SK-N-SH treated with all-trans-retinoic acid at 6 μM for 48 hours (cell line): ENCODE measurements at regions not wholly inside any gene's neighbourhood (a gene's known extent, or its start where the extent isn't known, plus 50 kb on each side); places are given as distances from the start of the nearest gene placed in this dataset.

ENCODE experiments used
- ATAC-seq: fragments of 200-7000 bp; cut with Tn5 transposase; 3 replicates; pipeline ENCODE4 v1.9.1; 2020; ENCODE audit warnings: mild to moderate bottlenecking, moderate library complexity
- BACH2 ChIP-seq: fragments of 250-450 bp; sonication (Bioruptor Pico); IDR thresholded peaks from 2 replicates; pipeline ENCODE4 v1.9.0; 2021; ENCODE audit warnings: mild to moderate bottlenecking, borderline replicate concordance
- CSDC2 ChIP-seq: fragments of 250-450 bp; sonication (Bioruptor Pico); IDR thresholded peaks from 2 replicates; pipeline ENCODE4 v1.5.0; 2020; ENCODE audit warnings: mild to moderate bottlenecking, moderate library complexity
- ESRRG ChIP-seq: fragments of 250-450 bp; sonication (Bioruptor Pico); IDR thresholded peaks from 2 replicates; pipeline ENCODE4 v1.6.1; 2021; ENCODE audit warnings: mild to moderate bottlenecking
- ISL1 ChIP-seq: fragments of 250-450 bp; sonication (Bioruptor Pico); IDR thresholded peaks from 2 replicates; pipeline ENCODE4 v2.1.2; 2022; ENCODE audit warnings: mild to moderate bottlenecking, moderate library complexity
- OSR1 ChIP-seq: fragments of 250-450 bp; sonication (Bioruptor Pico); IDR thresholded peaks from 2 replicates; pipeline ENCODE4 v1.8.0; 2022; ENCODE audit warnings: moderate library complexity, mild to moderate bottlenecking, inconsistent platforms
- PATZ1 ChIP-seq: fragments of 250-450 bp; sonication (Bioruptor Pico); IDR thresholded peaks from 2 replicates; pipeline ENCODE4 v1.8.0; 2020; ENCODE audit warnings: mild to moderate bottlenecking, moderate library complexity, borderline replicate concordance
- PPARA ChIP-seq: fragments of 250-450 bp; sonication (Bioruptor Pico); IDR thresholded peaks from 2 replicates; pipeline ENCODE4 v1.5.0; 2020; ENCODE audit warnings: mild to moderate bottlenecking, borderline replicate concordance
- RARB ChIP-seq: fragments of 250-450 bp; sonication (Bioruptor Pico); IDR thresholded peaks from 2 replicates; pipeline ENCODE4 v1.8.0; 2021; ENCODE audit warnings: mild to moderate bottlenecking, moderate library complexity
- SNAI2 ChIP-seq: fragments of 250-450 bp; sonication (Bioruptor Pico); IDR thresholded peaks from 2 replicates; pipeline ENCODE4 v1.5.0; 2020; ENCODE audit warnings: mild to moderate bottlenecking, moderate library complexity
- TCF4 ChIP-seq: fragments of 250-450 bp; sonication (Bioruptor Pico); IDR thresholded peaks from 2 replicates; pipeline ENCODE4 v1.8.0; 2021; ENCODE audit warnings: mild to moderate bottlenecking, moderate library complexity, borderline replicate concordance
- TOX ChIP-seq: fragments of 250-450 bp; sonication (Bioruptor Pico); IDR thresholded peaks from 2 replicates; pipeline ENCODE4 v1.8.0; 2021; ENCODE audit warnings: mild to moderate bottlenecking, moderate library complexity, borderline replicate concordance
- TSHZ2 ChIP-seq: fragments of 250-450 bp; sonication (Bioruptor Pico); IDR thresholded peaks from 2 replicates; pipeline ENCODE4 v1.5.0; 2020; ENCODE audit warnings: mild to moderate bottlenecking, moderate library complexity
- ZC3H10 ChIP-seq: fragments of 250-450 bp; sonication (Bioruptor Pico); IDR thresholded peaks from 2 replicates; pipeline ENCODE4 v1.5.1; 2021; ENCODE audit warnings: mild to moderate bottlenecking, moderate library complexity
- ZFP3 ChIP-seq: fragments of 250-450 bp; sonication (Bioruptor Pico); IDR thresholded peaks from 2 replicates; pipeline ENCODE4 v1.5.0; 2020; ENCODE audit warnings: mild to moderate bottlenecking, moderate library complexity
- ZFP30 ChIP-seq: fragments of 450-650 bp; formaldehyde crosslinking; IDR thresholded peaks from 2 replicates; pipeline ENCODE4 v1.5.0; 2022; ENCODE audit warnings: mild to moderate bottlenecking, moderate library complexity
- ZNF565 ChIP-seq: fragments of 450-650 bp; formaldehyde crosslinking; conservative IDR thresholded peaks from 2 replicates; pipeline ENCODE4 v1.5.0; 2020; ENCODE audit warnings: low read depth, mild to moderate bottlenecking, moderate library complexity
- ZNF70 ChIP-seq: fragments of 450-650 bp; formaldehyde crosslinking; IDR thresholded peaks from 2 replicates; pipeline ENCODE4 v1.5.0; 2020; ENCODE audit warnings: mild to moderate bottlenecking, moderate library complexity
- ZNF8 ChIP-seq: fragments of 450-650 bp; formaldehyde crosslinking; IDR thresholded peaks from 2 replicates; pipeline ENCODE4 v1.5.0; 2020; ENCODE audit warnings: mild to moderate bottlenecking, moderate library complexity
- TF ChIP-seq, protein P1 (sequence below): fragments of 250-450 bp; sonication (Bioruptor Pico); IDR thresholded peaks from 2 replicates; pipeline ENCODE4 v1.5.1; 2021; ENCODE audit warnings: mild to moderate bottlenecking, moderate library complexity
- TF ChIP-seq, protein P2 (sequence below): fragments of 250-450 bp; sonication (Bioruptor Pico); IDR thresholded peaks from 2 replicates; pipeline ENCODE4 v1.8.0; 2021; ENCODE audit warnings: low read depth, mild to moderate bottlenecking, moderate library complexity, borderline replicate concordance
- TF ChIP-seq, protein P3 (sequence below): fragments of 250-450 bp; sonication (Bioruptor Pico); IDR thresholded peaks from 2 replicates; pipeline ENCODE4 v1.5.1; 2020; ENCODE audit warnings: low read depth, mild to moderate bottlenecking, moderate library complexity

- TF ChIP-seq ESRRG (CRISPR knock-in tag) = no peak
- TF ChIP-seq ZNF70 (CRISPR knock-in tag) = no peak
- no peak for TF ChIP-seq TSHZ2 (CRISPR knock-in tag)
- no peak for TF ChIP-seq ZNF565
- no peak for TF ChIP-seq BACH2 (CRISPR knock-in tag)
- TF ChIP-seq RARB = no peak
- no peak for TF ChIP-seq PPARA (CRISPR knock-in tag)
- ATAC-seq = no peak
Observed at GRCh38 chr4:84342161-84342560, 156.9 kb downstream of the NKX6-1 start.

DNA sequence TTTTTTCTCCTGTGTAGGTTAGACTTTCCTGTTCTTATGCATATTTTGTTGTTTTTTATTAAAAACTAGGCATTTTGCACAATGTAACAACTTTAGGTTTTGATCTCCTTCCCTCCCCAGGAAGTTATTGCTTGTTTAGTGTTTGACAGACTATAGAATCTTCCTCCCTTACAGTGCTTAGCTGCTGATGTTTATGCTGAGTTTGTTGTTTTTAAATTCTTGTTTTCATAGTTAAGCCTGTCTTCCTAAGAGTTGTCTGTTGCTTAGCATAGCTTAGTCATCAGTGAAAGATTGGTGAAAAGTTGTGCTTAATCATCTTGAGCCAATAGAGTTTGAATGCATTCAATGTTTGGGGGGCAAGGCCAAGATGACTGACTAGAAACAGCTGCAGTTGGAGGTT lies 157.5 kb downstream of the NKX6-1 start:
- ATAC-seq = no peak
- TF ChIP-seq RARB (no peak), OSR1 (CRISPR knock-in tag) (no peak), PPARA (CRISPR knock-in tag) (no peak)

DNA sequence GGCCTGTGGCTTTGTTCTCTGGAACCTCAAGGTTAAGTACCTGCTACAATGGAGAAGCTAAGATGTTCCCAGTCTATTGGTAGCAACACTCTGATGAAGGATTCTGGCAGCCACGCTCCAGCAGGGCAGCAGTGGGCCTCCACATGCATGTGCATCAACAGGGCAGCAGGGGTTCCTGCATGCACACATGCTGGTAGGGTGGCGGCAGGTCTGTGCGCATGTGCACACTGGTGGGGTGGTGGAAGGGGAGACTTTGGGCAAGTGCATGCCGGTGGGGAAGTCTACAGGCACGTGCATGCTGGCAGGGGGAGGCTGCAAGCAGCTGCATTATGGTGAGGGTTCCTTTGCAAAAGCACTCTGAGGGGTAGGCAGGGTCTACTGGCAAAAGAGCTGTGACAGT lies 160.7 kb downstream of the NKX6-1 start:
- TF ChIP-seq TSHZ2 (CRISPR knock-in tag) (no peak), ZFP30 (CRISPR knock-in tag) (no peak)
- no peak for ATAC-seq

DNA sequence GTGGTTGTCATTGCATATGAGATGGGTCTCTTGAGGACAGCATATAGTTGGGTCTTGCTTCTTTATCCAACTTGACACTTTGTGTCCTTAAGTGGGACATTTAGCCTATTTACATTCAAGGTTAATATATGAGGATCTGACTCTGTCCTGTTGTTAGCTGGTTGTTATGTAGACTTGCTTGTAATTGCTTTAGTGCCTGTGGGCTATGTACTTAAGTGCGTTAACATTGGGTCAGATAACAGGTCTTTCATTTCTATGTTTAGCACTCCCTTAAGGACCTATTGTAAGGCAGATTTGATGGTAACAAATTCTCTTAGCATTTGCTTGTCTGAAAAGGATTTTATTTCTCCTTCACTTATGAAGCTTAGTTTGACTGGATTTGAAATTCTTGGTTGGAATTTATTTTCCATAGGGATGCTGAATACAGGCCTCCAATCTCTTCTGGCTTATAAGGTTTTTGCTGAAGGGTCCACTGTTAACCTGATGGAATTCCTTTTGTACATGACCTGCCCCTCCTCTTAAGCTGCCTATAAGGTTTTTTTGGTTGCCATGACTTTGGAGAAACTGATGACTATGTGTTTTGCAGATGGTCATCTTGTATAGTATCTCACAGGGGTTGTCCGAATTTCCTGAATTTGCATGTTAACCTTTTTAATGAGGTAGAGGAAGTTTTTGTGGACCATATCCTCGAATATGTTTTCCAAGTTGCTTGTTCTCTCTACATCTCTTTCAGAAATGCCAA lies 162.0 kb downstream of the NKX6-1 start:
- TF ChIP-seq TCF4 = no peak
- no peak for TF ChIP-seq SNAI2 (CRISPR knock-in tag)
- TF ChIP-seq ZFP30 (CRISPR knock-in tag) = no peak
- TF ChIP-seq CSDC2 (CRISPR knock-in tag) = no peak
- no peak for TF ChIP-seq PATZ1 (CRISPR knock-in tag)
- TF ChIP-seq, protein P1, sequence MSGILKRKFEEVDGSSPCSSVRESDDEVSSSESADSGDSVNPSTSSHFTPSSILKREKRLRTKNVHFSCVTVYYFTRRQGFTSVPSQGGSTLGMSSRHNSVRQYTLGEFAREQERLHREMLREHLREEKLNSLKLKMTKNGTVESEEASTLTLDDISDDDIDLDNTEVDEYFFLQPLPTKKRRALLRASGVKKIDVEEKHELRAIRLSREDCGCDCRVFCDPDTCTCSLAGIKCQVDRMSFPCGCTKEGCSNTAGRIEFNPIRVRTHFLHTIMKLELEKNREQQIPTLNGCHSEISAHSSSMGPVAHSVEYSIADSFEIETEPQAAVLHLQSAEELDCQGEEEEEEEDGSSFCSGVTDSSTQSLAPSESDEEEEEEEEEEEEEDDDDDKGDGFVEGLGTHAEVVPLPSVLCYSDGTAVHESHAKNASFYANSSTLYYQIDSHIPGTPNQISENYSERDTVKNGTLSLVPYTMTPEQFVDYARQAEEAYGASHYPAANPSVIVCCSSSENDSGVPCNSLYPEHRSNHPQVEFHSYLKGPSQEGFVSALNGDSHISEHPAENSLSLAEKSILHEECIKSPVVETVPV (CRISPR knock-in tag) = no peak
- TF ChIP-seq ISL1 (CRISPR knock-in tag) = no peak
- no peak for TF ChIP-seq ZNF565
- TF ChIP-seq, protein P2, sequence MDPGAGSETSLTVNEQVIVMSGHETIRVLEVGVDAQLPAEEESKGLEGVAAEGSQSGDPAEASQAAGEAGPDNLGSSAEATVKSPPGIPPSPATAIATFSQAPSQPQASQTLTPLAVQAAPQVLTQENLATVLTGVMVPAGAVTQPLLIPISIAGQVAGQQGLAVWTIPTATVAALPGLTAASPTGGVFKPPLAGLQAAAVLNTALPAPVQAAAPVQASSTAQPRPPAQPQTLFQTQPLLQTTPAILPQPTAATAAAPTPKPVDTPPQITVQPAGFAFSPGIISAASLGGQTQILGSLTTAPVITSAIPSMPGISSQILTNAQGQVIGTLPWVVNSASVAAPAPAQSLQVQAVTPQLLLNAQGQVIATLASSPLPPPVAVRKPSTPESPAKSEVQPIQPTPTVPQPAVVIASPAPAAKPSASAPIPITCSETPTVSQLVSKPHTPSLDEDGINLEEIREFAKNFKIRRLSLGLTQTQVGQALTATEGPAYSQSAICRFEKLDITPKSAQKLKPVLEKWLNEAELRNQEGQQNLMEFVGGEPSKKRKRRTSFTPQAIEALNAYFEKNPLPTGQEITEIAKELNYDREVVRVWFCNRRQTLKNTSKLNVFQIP (CRISPR knock-in tag) = no peak
- no peak for TF ChIP-seq ZFP3
- TF ChIP-seq PPARA (CRISPR knock-in tag) = no peak
- no peak for TF ChIP-seq BACH2 (CRISPR knock-in tag)
- no peak for TF ChIP-seq ZNF8
- no peak for TF ChIP-seq ZC3H10 (CRISPR knock-in tag)
- TF ChIP-seq, protein P3, sequence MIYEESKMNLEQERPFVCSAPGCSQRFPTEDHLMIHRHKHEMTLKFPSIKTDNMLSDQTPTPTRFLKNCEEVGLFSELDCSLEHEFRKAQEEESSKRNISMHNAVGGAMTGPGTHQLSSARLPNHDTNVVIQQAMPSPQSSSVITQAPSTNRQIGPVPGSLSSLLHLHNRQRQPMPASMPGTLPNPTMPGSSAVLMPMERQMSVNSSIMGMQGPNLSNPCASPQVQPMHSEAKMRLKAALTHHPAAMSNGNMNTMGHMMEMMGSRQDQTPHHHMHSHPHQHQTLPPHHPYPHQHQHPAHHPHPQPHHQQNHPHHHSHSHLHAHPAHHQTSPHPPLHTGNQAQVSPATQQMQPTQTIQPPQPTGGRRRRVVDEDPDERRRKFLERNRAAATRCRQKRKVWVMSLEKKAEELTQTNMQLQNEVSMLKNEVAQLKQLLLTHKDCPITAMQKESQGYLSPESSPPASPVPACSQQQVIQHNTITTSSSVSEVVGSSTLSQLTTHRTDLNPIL (CRISPR knock-in tag) = no peak
- no peak for TF ChIP-seq TOX (CRISPR knock-in tag)
- no peak for TF ChIP-seq TSHZ2 (CRISPR knock-in tag)
- TF ChIP-seq, all 23 proteins: peak for 0
- no peak for ATAC-seq
